ENCODE measurements at regions not wholly inside any gene's neighbourhood (a gene's known extent, or its start where the extent isn't known, plus 50 kb on each side); places are given as distances from the start of the nearest gene placed in this dataset.

DNA sequence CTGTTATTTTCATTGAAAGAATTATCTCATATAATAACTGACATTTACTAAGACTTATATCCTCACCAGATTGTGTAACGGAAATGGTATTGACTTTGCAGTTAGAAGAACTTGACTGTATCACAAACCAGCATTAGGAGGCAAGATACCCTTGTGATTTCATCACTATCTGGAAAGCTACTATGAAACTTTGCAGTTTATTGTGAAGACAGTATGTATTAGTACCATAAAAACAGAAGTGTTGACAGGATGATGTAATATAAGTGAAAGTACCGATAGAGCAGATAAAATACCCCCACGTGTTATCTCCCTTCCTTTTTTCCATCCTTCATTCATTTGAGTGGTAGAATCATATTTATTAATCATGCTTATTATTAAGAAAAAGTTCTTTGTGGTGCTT is 365.7 kb upstream of the KLHL1 start:
- no peak for DNase-seq

DNA sequence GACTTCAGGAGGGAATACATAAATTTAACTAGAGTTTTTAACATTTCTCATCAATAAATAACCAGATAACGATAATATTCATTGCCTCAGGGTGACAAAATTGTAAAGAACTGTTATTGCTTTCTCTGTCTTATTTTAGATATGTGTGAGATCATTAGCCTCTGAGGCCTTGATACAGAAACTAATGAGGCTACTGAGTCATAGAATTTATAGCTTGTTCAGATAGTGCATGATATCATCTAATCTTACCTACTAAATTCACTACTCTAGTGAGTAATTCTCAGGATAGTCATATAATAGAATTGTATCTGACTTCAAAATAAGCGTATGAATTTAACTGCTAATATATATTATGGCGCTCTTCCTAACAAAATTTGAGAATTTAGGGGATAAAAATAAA is 360.8 kb upstream of the KLHL1 start:
- no peak for DNase-seq

DNA sequence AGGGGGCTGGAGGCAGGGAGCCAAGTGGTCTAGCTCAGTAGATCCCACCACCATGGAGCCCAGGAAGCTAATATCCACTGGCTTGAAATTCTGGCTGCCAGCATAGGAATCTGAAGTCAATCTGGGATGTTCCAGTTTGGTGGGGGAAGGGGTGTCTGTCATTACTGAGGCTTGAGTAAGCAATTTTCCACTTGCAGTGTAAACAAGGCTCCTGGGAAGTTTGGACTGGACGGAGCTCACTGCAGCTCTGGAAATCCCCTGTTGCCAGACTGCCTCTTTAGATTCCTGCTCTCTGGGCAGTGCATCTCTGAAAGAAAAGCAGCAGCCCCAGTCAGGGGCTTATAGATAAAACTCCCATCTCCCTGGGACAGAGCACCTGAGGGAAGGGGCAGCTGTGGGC is 349.2 kb upstream of the KLHL1 start:
- DNase-seq: no peak

DNA sequence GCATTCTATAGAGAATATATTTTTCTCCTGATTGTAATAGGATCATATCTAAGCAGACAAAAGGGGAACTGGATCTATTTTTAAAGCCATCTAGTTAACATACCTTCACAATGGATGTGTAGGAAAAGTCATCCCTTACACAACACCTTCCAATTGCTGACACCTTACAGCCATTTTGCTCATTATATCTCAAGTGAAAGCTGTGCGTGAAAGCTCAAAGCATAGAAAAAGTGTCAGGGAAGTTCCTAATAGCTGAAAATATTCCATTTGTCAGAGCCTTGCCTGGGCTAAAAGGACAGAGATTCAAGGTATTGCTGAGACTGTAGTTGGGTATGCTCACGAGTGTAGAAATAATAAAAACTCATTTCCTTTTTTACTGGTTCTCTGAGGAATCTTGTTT is 340.6 kb upstream of the KLHL1 start:
- no peak for DNase-seq

DNA sequence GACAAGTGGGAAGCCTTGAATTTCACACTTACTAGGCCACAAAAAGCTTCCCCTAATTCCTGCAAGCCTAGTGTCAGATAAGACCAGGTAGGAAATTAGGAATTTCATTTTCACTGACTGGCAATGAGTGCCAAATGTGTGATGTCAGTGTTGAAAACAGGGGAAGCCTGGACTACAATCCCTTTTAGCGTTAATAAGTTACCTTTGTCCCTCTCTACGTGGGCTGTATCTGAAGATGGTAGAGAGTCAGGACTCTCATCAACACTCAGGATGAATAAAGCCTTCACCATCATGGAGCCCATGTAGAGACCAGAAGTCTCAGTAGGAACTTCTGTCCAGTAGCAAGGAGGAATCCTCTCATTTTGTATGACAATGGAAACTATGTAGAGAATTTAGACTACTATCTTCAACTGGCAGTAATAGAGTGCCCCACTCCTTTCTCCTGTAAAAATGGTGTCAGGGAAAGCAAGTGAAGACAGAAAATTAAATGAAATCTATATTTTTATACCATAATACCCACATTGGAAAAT is 324.1 kb upstream of the KLHL1 start:
- no peak for DNase-seq

DNA sequence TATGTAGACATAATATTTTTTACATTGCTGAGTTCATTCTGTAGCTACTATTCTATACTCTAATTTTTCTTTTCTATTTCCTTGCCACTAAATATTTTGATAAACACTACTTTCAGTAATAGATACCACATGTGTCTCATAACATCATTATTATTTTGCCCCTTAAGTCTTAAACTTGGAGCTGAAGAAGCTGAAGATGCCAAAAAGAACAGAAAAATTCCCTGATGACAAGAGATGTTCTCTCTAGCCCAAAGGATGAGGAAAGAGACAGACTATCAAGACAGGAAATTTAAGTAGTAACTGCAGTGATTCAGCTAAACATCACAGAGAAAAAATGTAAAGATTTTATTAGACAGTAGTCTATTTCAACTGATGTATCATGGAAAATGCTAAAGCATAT is 322.0 kb upstream of the KLHL1 start:
- DNase-seq: no peak

DNA sequence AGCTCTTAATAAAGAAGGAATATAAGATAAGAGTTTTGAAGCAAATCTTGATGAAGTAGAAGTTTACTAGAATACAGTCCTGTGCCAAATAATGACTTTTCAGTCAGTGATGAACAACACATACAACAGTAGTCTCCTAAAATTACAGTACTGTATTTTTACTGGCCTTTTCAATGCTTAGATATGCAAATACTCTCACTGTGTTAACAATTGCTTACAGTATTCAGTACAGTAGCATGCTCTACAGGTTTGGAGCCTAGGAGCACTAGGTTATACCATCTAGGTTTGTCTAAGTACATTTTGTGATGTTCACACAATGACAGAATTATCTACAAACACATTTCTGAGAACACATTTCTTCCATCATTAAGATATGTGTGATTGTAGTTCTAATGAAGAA is 316.7 kb upstream of the KLHL1 start:
- DNase-seq: no peak

DNA sequence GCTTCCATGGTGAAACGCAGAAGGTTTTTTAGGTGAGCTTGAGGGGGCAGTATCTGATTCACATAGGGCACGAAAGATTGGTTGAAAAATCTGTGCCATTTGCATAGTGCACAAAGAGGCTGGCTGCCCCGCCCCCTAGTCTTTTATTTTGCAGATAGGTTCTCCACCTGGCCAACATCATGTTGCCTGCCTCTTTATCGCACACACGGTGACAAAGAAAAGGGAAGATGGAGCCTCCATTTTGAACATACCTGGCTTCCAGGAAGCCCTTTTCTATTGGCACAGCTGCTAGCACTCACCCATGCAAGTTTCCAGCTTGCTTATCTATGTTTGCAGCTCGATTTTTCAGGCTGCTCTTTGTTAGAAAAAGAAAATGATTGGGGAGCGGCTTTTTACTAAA is 316.2 kb upstream of the KLHL1 start:
- no peak for DNase-seq

DNA sequence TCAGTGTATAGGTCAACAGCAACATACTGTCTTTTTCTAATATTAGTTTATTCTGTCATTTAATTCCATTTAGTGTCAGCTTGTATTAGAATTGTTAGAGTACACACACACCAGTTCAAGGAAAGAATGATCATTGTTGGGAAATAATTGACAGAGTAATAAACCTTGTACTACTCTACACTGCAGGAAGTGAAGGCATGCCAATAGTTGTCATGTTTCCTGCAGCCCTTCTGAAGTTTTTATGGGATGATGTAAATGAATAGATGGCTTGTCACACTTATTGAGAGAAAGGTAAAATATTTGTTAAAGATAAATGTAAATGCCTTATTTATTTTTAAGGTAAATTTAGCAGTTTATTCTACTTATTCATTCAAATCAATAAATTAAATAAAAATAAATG is 306.9 kb upstream of the KLHL1 start:
- DNase-seq: no peak

DNA sequence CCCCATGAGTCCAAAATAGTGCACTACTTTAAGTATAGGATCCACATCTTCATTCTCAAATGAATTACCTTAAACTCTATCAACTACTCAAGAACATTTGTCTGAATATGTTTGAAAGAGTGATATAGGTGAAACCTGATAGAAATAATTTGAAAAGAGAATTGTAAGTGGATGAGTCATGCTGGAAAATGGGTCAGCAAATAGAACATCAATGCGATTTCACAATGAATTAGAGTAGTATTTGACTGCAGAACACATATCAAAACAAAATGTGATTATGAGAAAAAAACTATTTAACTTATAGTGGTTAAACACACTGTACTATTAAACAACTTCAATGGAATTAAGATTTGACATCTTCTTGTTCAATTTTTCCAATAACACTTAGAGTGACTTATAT is 300.6 kb upstream of the KLHL1 start:
- no peak for DNase-seq

DNA sequence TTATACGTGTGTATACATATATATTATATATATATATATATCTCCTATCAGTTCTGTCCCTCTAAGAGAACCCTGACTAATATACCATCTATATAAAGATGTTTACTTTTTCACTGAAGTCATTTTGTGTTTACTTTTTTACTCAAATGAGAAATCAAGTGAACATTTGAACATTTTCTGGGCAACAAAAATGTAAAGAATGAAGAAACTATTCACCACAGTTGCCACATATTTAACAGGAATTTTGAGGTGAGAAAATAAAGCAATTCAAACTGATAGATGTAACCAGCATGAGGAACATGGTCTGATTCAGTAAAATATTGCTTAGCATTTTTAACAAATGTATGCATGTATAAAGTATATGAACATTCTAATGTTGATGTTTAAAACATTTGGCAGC is 299.2 kb upstream of the KLHL1 start:
- DNase-seq: no peak

DNA sequence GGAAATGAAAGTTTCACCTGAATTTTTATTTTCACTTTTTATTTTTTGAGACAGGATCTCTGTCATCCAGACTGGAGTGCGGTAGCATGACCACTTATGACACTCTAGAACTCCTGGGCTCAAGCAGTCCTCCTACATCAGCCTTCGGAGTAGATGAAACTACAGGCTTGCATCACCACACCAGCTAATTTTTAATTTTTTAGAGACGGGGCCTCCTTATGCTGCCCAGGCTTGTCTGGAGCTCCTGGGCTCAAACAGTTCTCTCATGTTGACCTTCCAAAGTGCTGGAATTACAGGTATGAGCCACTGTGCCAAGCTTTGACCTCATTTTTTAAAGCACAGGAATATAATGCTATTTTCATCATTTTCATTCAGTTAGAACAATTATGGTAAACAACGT is 297.0 kb upstream of the KLHL1 start:
- no peak for DNase-seq

DNA sequence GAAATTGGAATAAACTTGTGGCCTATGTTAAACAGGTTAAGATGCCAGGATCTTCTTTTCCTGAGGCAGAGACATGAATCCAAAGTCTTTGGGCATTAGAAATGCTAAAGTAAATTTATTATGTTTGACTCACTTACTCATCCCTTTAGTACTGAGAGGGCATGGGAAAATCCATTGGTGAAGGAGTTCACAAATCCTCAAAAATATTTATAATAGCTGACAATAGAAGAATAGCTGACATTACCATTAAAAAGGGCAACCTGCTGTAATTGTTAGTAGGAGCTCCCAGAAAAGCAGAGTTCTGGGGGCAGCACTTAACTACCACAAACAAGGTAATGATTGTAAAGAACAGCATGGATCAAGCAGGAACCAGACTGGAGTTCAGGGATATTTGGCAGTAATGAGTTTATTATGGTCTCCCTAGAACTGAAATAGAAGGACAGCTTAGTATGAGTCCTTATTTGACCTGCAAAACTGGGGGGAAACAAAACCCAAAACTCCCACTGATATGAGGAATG is 285.8 kb upstream of the KLHL1 start:
- DNase-seq: no peak

DNA sequence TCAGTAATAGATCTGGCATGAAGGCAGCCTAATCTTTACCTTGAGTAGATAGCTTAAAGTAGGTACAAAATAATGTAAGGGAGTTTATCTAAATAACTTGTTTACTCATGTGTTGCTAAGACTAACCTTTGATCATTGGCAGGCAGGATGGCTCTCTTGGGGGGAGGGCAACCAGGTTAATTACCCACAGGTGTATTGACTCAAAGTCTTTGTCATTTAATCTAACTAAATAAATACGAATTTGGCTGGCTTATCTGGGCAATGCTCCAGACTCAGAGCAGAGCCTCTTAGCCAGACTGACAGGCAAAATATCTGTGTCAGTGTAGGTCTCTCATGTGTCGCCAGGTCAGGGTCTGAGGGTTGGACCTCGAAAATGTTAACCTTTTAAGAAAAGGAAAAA is 283.4 kb upstream of the KLHL1 start:
- DNase-seq: no peak

DNA sequence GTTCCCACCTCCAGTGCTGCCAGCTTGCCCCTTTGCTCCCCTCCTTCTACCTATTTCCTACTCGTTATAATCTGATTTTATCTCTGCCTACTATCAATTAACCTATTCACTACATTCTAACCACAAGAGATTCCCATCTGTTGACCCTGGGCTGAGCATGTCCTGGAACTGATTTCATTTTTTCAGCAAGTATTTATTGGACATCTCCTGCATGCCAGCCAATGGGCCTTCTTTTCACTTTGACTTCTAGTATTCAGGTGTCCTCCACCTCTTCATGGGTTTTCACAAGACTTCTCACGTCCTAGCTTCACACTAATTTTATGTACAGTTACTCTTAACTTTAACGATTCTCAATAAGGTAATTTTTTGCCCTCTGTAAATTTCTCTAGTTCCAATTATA is 282.7 kb upstream of the KLHL1 start:
- DNase-seq: no peak

DNA sequence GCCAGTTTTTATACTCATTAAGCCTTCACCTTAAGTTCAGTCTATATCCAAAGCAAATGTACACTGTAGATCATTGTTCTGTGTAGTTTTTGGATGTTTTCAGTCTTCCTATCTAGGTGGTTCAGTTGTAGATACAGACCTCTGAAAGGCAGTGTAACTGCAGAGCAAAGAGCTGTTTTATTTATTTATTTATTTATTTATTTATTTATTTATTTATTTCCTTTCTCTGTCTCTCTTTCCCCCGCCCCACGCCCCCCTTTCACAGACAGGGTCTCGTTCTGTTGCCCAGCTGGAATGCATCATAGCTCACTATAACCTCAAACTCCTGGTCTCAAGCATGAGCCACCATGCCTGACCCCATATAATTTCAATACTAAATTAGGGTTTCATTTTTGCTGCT is 281.8 kb upstream of the KLHL1 start:
- DNase-seq: no peak

DNA sequence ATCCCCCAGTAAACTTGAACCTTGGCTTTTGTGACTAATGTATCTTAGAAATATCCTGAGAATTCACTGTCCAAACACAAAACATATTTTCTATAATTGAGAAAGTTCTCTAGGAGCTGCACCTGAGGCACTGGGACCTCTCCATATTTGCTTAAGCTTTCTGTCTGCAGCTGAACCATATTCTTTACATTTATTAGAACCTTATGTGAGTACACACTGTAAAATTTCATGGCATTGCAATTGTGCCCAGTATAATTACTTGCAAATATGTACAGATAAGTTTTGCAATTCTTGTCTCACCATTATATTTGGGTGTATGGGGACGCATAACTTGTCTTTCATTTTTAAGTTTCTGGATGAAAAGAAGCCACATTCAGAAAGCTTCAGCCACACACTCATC is 280.7 kb upstream of the KLHL1 start:
- no peak for DNase-seq

DNA sequence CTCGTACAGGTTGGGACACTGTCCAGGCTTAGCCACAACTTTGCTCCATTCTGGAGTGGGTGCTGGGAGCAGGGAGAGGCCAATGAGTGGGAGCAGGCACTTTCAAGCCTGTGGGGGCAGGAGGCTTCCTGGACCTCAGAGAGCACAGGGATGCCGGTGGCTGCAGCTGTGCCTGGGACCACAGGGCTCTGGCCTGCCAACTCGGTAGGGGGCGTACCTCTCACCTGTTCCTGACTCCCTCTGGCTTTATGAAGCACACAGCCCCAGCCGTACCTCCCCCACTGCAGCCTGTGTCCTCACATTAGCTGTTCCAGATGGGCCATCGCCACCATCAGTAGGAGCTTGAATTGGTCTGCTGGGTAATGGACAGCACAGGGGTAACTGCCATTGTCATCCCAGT is 278.7 kb upstream of the KLHL1 start:
- DNase-seq: no peak

DNA sequence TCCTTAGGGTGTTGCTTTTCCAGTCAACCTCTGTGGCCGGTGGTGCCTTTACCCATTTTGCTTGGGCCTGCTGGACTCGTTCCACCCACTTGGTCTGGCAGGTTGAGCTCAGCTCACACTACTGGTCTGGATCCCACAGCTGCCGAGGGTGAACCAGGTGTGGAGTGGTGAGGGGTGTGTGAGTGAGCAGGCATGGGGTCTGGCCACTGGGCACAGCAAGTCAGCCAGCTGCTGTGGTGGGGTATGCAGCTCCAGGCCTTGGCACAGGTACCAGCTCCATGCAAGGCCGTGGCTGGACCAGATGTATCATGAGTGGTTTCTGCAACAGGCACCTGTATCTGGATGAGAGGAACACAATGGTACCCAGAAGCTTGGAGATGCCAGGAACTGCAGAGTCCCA is 277.6 kb upstream of the KLHL1 start:
- no peak for DNase-seq

DNA sequence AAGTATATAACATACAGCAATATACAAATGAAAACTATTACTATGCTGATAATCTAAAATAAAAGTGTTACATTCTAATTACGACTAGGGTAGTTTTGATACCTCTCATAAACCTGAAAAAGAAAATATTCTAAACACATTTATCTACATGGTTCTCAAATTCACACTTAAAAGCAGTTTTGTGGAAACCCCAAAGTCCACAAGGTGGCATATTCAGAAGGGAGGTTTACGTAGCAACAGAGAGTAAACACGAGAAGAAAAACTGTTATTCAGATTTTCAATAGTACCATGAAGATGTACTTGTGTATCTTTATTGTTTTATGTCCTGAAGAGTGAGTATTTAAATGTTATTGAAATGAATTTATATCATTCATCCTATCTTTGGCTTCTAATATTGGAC is 275.9 kb upstream of the KLHL1 start:
- no peak for DNase-seq

DNA sequence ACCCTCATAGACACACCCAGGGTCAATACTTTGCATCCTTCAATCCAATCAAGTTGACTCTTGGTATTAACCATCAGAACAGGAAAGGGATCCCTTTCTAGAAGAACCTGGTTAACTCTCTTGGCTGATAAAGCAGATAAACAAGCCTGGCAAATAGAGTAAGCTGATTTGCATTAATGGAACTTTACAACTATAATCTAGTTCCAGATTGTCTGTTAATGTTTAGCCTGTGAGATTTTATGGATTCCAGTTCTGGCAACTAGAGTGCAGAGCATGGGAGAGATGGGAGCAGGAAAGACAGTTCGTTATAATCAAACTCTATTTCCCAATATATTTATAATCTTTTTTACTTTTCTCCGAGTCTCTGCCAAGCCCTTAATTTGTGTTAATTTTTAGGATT is 272.6 kb upstream of the KLHL1 start:
- no peak for DNase-seq

DNA sequence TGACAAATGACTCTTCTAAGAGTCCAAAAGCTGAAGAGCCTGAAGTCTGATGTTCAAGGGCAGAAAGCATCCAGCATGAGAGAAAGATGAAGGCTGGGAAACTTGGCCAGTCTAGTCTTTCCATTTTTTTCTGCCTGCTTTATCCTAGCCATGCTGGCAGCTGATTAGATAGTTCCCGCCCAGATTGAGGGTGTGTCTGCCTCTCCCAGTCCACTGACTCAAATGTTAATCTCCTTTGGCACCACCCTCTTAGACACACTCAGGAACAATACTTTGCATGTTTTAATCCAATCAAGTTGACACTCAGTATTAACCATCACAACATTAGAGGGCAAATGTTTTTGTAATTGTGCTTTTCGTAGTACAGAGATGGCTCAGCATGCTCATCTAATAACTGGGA is 267.5 kb upstream of the KLHL1 start:
- DNase-seq: no peak

DNA sequence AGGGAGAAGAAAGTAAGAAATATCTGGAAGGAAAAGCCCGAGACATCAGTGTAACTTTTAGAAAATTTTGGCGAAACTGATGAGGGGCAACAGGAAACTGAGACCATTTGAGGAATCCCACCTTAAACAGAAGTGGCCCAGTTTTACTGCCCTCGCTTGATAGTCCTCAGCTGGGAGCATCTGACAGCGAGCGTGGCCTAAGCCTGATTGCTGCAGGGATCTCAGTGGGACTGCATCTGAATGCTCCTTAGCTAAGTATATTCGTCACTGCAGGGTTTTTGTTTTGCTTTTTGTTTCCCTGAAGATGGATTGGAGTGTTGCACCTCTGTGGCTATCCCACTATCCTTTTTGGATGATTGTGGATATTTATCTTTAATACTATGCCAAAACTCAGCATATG is 262.7 kb upstream of the KLHL1 start:
- no peak for DNase-seq

DNA sequence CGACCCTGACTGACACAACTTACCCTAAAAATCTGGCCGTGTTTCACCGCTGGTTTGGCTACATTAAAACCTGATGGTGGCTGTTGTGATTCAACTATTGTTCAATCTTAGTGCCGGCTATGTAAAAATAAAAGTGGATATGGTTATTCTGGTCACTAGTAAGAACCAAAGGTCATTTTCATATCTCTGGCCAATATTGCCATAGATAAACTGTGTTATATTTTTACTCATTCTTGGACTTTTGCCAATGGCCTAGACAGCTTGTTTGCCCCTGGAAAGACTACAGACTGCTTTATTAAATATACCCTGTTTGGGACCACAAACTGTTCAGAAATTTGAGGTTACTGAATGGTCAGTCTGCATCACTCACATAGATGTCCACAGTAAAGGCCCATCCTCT is 258.5 kb upstream of the KLHL1 start:
- DNase-seq: no peak

DNA sequence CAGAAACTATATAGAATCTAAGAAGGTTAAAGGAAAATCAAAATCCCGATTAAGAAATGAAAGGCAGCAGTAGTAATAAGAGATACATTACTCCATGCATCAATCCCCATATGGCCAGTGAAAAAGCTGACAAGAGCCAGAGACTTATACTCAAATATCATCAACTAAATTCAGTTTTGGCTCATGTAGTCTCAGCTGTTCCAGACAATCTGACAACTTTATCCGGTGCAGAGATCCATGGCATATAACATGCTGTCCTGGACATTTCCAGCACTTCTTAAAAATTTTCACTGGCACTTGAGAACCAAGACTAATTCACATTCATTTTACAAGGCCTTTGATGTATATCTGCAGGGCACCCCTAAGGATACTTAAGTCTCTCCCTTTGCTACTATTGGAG is 255.7 kb upstream of the KLHL1 start:
- DNase-seq: no peak
